Natural killer cell treated with Interleukin-12 subunit alpha and Interleukin-12 subunit beta and Interleukin-15 and Interleukin-18, amount 100 ng/mL, for 72 hours (primary cell): ENCODE measurements at regions not wholly inside any gene's neighbourhood (a gene's known extent, or its start where the extent isn't known, plus 50 kb on each side); places are given as distances from the start of the nearest gene placed in this dataset.
"Not testable (repeated sequence)": the region's sequence is repeated elsewhere in the genome, so short reads cannot be mapped to it uniquely, and the experiment has no call there.

Experiments used
- ATAC-seq, 2 donors: fragments of 150-1000 bp; cut with Tn5 transposase in 1 of 2; sonication (Bioruptor Pico), chemical (Tn5 transposase) in 1 of 2; 2 replicates each; pipeline ENCODE4 v1.10.0; 2021
- DNase-seq: peaks from one replicate; pipeline ENCODE4 v3.0.0; 2022; ENCODE audit warnings: low spot score
- H3K27ac Mint-ChIP-seq, 2 donors: 1 replicate in 1 of 2; 2 replicates in 1 of 2; pipeline ENCODE4 v1.8.0; 2022; ENCODE audit warnings: mixed read lengths in 2 of 2, mild to moderate bottlenecking in 1 of 2, moderate library complexity in 1 of 2
- H3K27me3 Mint-ChIP-seq, 2 donors: 1 replicate in 1 of 2; 2 replicates in 1 of 2; pipeline ENCODE4 v1.8.0; 2022; ENCODE audit warnings: mixed read lengths in 2 of 2
- H3K36me3 Mint-ChIP-seq: one replicate; pipeline ENCODE4 v1.8.0; 2022; ENCODE audit warnings: mixed read lengths
- H3K4me1 Mint-ChIP-seq, 2 donors: 1 replicate in 1 of 2; 2 replicates in 1 of 2; pipeline ENCODE4 v1.8.0; 2022; ENCODE audit warnings: low read depth in 2 of 2, mixed read lengths in 2 of 2, mild to moderate bottlenecking in 1 of 2
- H3K4me3 Mint-ChIP-seq: one replicate; pipeline ENCODE4 v1.8.0; 2022; ENCODE audit warnings: mixed read lengths
- H3K9me3 Mint-ChIP-seq: 2 replicates; pipeline ENCODE4 v1.8.0; 2022; ENCODE audit warnings: mixed read lengths

GRCh38 chrX:2640436-2641150, 50.5 kb upstream of the CD99 start:
- Mint-ChIP-seq H3K4me1 (peaks cover 4 to 19% of the 10 kb centered on the region in 2 donors), H3K36me3 (peaks cover 6% of the 10 kb centered on the region)
- ATAC-seq: no peak

GRCh38 chrX:2638279-2638678, 52.8 kb upstream of the CD99 start:
- H3K9me3 Mint-ChIP-seq: no peaks in the 10 kb centered on the region
- ATAC-seq (peak in 1 of 2 donors; percentile 82), DNase-seq (peak; percentile 70)
- no peak overlapping the region for H3K4me3 Mint-ChIP-seq
- peaks cover 6% of the 10 kb centered on the region for H3K36me3 Mint-ChIP-seq
- H3K27me3 Mint-ChIP-seq: no peaks in the 10 kb centered on the region
- H3K27ac Mint-ChIP-seq: peak overlapping the region in 1 of 2 donors; percentile 55
- peaks cover 4 to 19% of the 10 kb centered on the region in 2 donors for H3K4me1 Mint-ChIP-seq

More at GRCh38 chrX:2640436-2641150, 50.5 kb upstream of the CD99 start:
- H3K4me3 Mint-ChIP-seq: no peak overlapping the region
- no peak overlapping the region for H3K27ac Mint-ChIP-seq
- no peaks in the 10 kb centered on the region for H3K9me3 Mint-ChIP-seq
- no peak for DNase-seq
- H3K27me3 Mint-ChIP-seq: no peaks in the 10 kb centered on the region

GRCh38 chrX:2635342-2635741, 55.8 kb upstream of the CD99 start:
- DNase-seq (no peak), ATAC-seq (no peak)
- Mint-ChIP-seq H3K27me3 (no peaks in the 10 kb centered on the region), H3K36me3 (peaks cover 32% of the 10 kb centered on the region), H3K4me1 (peaks cover 25 to 36% of the 10 kb centered on the region in 2 donors), H3K9me3 (peaks cover 21% of the 10 kb centered on the region), H3K4me3 (no peak overlapping the region), H3K27ac (no peak overlapping the region)

- Mint-ChIP-seq H3K4me1 (peaks cover 44 to 47% of the 10 kb centered on the region in 2 donors), H3K27me3 (no peaks in the 10 kb centered on the region), H3K9me3 (peaks cover 39% of the 10 kb centered on the region), H3K27ac (peak overlapping the region; percentile 97), H3K36me3 (peaks cover 48% of the 10 kb centered on the region), H3K4me3 (peak overlapping the region; percentile 4)
- ATAC-seq (no peak), DNase-seq (no peak)
Observed at GRCh38 chrX:2632533-2633504, 58.3 kb upstream of the CD99 start.

- ATAC-seq (no peak), DNase-seq (no peak)
- H3K4me1 Mint-ChIP-seq: peaks cover 48 to 52% of the 10 kb centered on the region in 2 donors
- peaks cover 42% of the 10 kb centered on the region for H3K9me3 Mint-ChIP-seq
- H3K27me3 Mint-ChIP-seq: no peaks in the 10 kb centered on the region
- H3K36me3 Mint-ChIP-seq: peaks cover 55% of the 10 kb centered on the region
- H3K27ac Mint-ChIP-seq: peak overlapping the region; percentile 97
- H3K4me3 Mint-ChIP-seq: peak overlapping the region; percentile 72
Observed at GRCh38 chrX:2631743-2632532, 59.2 kb upstream of the CD99 start.

- Mint-ChIP-seq H3K4me3 (peak overlapping the region; percentile 72), H3K9me3 (peaks cover 42% of the 10 kb centered on the region), H3K4me1 (peaks cover 52% of the 10 kb centered on the region in 2 donors), H3K36me3 (peaks cover 61% of the 10 kb centered on the region), H3K27ac (peak overlapping the region; percentile 97)
- not testable (repeated sequence) for ATAC-seq, H3K27me3 Mint-ChIP-seq, DNase-seq
Observed at GRCh38 chrX:2630935-2631742, 60.0 kb upstream of the CD99 start.

GRCh38 chrX:2630008-2630934, 60.8 kb upstream of the CD99 start:
- peak; percentile 65 for DNase-seq
- H3K27me3 Mint-ChIP-seq, ATAC-seq: not testable (repeated sequence)
- Mint-ChIP-seq H3K9me3 (peaks cover 42% of the 10 kb centered on the region), H3K36me3 (peaks cover 61% of the 10 kb centered on the region), H3K4me1 (peaks cover 52% of the 10 kb centered on the region in 2 donors), H3K27ac (peak overlapping the region; percentile 97), H3K4me3 (peak overlapping the region; percentile 72)

GRCh38 chrX:2629316-2630007, 61.6 kb upstream of the CD99 start:
- Mint-ChIP-seq H3K36me3 (peaks cover 61% of the 10 kb centered on the region), H3K4me1 (peaks cover 52% of the 10 kb centered on the region in 2 donors), H3K9me3 (peaks cover 42% of the 10 kb centered on the region), H3K27me3 (no peaks in the 10 kb centered on the region), H3K4me3 (peak overlapping the region; percentile 72), H3K27ac (peak overlapping the region; percentile 97)
- DNase-seq (no peak), ATAC-seq (peak in 1 of 2 donors; percentile 69)

GRCh38 chrX:2628751-2629315, 62.3 kb upstream of the CD99 start:
- ATAC-seq (peak; percentile 77 to 85), DNase-seq (peak; percentile 60)
- Mint-ChIP-seq H3K4me3 (peak overlapping the region; percentile 72), H3K36me3 (peaks cover 61% of the 10 kb centered on the region), H3K9me3 (peaks cover 42% of the 10 kb centered on the region), H3K4me1 (peaks cover 52% of the 10 kb centered on the region in 2 donors), H3K27ac (peak overlapping the region; percentile 97), H3K27me3 (no peaks in the 10 kb centered on the region)

GRCh38 chrX:2627272-2627867, 63.7 kb upstream of the CD99 start:
- DNase-seq: no peak
- Mint-ChIP-seq H3K27me3 (no peaks in the 10 kb centered on the region), H3K27ac (peak overlapping the region; percentile 97), H3K4me1 (peaks cover 46 to 47% of the 10 kb centered on the region in 2 donors), H3K4me3 (peak overlapping the region; percentile 41), H3K9me3 (peaks cover 37% of the 10 kb centered on the region), H3K36me3 (peaks cover 65% of the 10 kb centered on the region)
- ATAC-seq: peak in 1 of 2 donors; percentile 44

GRCh38 chrX:2626750-2627149, 64.3 kb upstream of the CD99 start:
- H3K27me3 Mint-ChIP-seq: no peaks in the 10 kb centered on the region
- peaks cover 33% of the 10 kb centered on the region for H3K9me3 Mint-ChIP-seq
- no peak overlapping the region for H3K4me3 Mint-ChIP-seq
- H3K4me1 Mint-ChIP-seq: peaks cover 41 to 43% of the 10 kb centered on the region in 2 donors
- no peak for DNase-seq
- ATAC-seq: no peak
- H3K36me3 Mint-ChIP-seq: peaks cover 60% of the 10 kb centered on the region
- peak overlapping the region in 1 of 2 donors; percentile 34 for H3K27ac Mint-ChIP-seq
